HFF-Myc (cell line): ENCODE measurements at regions not wholly inside any gene's neighbourhood (a gene's known extent, or its start where the extent isn't known, plus 50 kb on each side); places are given as distances from the start of the nearest gene placed in this dataset.

Source experiments
- DNase-seq: peaks from one replicate; pipeline ENCODE4 v3.0.0-alpha.2; 2011; ENCODE audit warnings: low read depth; ENCODE audit errors: extremely low read depth
- H3K4me3 ChIP-seq: replicated peaks from 2 replicates; pipeline ENCODE4 v1.5.1; 2011; ENCODE audit warnings: low read depth, mild to moderate bottlenecking, control low read depth, low read length
- TF ChIP-seq, protein P1 (sequence below): IDR thresholded peaks from 2 replicates; pipeline ENCODE4 v1.5.1; 2012; ENCODE audit warnings: mild to moderate bottlenecking, low read depth, low read length, control low read depth; ENCODE audit errors: missing control alignments

DNA sequence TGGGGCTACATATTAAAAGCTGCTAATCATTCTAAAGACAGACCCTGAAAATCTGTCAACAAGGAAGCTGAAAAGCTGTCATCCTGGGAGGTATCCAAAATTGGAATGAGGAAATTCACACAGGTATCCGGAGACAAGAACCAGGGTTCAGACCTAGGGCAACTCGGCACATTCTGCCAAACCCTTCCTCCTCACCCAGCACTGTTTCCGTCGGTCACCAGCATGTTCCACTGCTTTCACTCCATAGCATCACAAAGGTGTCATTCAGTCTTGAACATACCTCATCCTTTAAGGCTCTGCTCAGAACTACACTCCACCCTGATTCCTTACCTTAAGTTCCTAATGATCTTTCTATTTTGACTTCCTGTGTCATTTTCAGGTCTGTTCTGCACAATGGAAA lies 153.1 kb upstream of the RASA1 start:
- no peak overlapping the region for H3K4me3 ChIP-seq
- TF ChIP-seq, protein P1, sequence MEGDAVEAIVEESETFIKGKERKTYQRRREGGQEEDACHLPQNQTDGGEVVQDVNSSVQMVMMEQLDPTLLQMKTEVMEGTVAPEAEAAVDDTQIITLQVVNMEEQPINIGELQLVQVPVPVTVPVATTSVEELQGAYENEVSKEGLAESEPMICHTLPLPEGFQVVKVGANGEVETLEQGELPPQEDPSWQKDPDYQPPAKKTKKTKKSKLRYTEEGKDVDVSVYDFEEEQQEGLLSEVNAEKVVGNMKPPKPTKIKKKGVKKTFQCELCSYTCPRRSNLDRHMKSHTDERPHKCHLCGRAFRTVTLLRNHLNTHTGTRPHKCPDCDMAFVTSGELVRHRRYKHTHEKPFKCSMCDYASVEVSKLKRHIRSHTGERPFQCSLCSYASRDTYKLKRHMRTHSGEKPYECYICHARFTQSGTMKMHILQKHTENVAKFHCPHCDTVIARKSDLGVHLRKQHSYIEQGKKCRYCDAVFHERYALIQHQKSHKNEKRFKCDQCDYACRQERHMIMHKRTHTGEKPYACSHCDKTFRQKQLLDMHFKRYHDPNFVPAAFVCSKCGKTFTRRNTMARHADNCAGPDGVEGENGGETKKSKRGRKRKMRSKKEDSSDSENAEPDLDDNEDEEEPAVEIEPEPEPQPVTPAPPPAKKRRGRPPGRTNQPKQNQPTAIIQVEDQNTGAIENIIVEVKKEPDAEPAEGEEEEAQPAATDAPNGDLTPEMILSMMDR, result no peak
- no peak for DNase-seq

DNA sequence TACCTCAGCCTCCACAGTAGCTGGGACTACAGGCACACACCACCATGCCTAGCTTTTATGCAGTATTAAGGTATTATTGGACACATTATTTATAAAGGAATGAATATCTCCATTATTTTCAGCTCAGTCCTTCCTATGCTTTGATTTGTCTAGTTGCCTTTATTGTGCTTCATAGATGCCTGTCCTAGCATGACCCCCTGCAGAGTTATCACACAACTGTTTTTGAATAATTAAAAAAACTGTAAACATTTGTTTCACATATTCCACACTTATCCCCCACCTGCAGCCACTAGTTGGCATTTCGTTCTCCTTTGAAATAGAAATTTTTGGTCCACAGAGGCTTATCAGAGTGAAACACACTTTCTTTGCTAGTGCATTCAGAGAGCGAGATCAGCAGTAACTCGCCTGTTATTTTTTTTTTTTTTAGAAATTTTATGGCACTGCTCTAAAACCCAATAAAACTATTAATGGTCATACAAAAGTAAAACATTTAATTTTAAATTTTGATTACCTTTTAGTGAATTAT lies 151.8 kb upstream of the RASA1 start:
- H3K4me3 ChIP-seq, result no peak overlapping the region
- TF ChIP-seq, protein P1, result no peak
- DNase-seq, result no peak

DNA sequence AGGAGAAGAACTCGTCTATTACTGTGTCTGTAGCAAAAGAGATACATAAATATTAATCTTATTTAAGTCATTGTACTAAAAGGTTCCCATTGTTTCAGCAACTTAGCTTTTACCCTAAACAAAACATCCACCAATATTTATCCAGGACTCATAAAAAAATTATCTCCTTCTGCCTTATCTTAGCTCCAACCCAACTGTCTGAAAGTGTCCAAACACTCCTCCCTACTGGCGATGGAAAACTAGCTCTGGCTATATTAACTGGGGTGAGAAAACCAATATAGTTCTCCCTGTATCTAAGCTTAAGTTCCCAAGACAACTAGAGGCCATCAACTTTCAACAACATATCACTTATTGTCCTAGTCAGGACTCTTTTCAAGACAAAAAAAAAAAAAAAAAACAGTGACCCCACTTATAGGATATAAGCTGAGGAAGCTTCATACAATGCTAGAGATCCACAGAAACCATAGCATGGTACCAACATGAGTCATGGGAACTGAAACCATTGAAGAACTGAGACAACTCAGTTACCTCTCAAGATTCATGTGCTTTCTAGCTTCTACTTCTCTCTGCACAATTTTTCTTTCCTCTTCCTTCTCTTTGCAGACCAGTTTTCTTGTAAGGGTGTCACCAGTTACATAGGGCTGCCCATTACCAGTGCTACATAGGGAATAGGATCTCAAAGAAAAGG lies 150.7 kb upstream of the RASA1 start:
- no peak overlapping the region for H3K4me3 ChIP-seq
- TF ChIP-seq, protein P1, result no peak

DNA sequence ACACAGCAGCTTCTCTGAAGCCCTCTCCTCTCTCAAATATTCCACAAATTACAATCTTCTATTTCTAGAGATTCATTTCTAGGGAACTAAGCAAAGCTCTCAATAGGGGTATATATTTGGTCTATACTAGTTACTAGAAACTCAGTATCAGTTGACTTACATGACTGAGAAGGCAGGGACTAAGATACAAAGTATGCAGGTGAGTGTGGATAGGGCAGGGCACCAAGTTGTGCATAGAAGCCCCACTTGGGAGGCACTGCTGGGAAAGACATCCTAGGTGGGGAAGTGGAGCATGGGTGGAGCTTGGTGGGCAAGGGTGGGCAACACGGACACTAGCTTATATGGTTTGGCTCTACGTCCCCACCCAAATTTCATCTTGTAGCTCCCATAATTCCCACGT lies 148.1 kb upstream of the RASA1 start:
- TF ChIP-seq, protein P1, result no peak
- H3K4me3 ChIP-seq, result no peak overlapping the region
- DNase-seq, result no peak

More for the DNA sequence above, 150.7 kb upstream of the RASA1 start:
- no peak for DNase-seq

DNA sequence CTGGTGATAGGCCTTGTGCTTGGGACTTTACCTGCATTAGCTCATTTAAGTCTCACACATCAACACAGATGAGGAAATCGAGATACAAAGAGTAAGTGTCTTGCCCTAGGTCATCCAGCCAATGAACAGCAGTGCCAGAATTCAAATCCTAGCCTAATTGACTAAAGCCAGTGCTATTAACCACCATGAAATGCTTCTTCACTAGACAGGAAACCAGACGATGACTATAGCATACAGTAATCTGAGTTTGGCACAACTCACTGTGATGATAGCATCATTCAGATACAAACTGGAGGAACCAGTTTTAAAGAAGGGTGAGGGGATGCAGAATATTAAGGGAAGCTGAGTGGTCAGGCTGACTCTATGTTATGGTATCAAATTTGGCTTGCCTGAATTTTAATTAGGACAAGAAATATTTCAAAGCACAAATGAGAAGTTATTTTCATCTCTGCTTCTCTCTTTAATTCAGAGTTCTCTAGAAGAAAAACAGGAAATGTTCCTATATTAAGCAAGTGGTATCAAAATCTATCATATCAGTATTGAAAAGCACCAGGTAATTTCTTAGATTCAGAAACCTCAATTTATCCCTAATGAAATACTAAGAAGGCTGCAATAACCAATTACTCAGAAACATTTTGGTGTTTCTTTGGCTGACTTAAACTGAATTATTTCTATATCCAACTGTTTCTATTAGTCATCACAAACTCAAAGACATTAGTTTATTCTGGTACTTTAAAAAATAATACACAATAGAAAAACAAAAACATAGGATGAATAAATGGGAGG lies 147.0 kb upstream of the RASA1 start:
- DNase-seq, result peak; percentile 79
- H3K4me3 ChIP-seq, result no peak overlapping the region
- TF ChIP-seq, protein P1, result no peak

DNA sequence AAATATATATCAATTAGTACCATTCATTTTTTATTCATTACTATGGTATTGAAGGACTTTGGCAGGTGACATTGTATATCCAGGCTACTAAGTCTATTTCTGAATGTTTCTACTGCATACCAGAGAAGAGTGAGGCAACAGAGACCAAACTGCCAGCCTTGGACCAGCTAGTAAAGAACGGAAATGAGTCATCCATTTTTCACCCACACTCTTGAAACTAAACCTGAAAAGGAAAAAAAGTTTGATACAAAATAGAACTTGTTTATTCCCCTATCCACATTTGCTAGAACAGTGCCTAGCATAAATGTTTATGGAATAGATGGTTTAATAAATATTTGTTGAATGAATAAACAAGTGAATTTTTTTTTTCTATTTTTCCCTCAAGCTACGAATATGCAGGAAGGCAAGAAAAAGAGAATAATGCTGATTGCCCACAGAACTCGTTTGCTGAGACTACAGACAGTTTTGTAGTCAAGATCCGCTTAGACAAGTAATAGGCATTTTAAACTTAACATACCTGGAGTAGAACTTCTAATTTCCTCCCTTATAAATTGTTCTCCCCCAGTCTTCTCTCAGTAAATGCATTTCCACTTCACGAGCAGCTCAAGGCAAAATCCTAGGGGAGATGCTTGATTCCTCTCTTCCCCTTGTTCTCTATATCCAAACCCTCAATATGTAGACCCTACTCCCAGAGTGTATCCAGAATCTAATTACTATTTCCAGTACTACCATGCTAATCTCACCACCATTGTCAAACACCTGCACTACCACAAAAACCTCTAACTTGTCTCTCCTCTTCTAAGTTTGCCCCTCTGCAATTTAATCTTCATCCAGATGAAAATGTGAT lies 146.2 kb upstream of the RASA1 start:
- TF ChIP-seq, protein P1, result no peak
- peak; percentile 68 for DNase-seq
- no peak overlapping the region for H3K4me3 ChIP-seq
